ENCODE measurements at regions not wholly inside any gene's neighbourhood (a gene's known extent, or its start where the extent isn't known, plus 50 kb on each side); places are given as distances from the start of the nearest gene placed in this dataset.

DNA sequence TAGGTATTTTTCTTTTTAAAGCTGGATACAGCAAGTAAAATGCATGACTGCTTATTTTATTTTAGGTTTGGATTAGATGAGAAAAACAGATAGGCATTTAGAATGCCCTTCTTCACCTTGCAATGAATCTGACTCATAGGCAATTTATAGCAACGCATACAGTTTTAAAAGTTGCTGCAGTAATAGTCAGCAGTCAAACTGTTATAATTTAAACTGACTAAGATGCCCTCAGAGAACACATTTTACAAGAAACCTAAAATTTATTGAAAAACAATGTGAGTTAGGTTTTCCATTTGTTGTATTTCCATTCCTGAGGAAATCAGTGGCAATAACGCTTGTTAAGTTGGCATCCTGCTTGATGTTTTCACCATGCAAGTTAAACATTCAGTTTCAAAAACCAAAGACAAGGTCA is 1128.2 kb upstream of the PCDH9 start:
- no peaks in the 10 kb centered on the region for H3K36me3 ChIP-seq (ENCODE audit: control insufficient read depth, insufficient read depth, low read length)
- no peak overlapping the region for H3K27ac Mint-ChIP-seq

DNA sequence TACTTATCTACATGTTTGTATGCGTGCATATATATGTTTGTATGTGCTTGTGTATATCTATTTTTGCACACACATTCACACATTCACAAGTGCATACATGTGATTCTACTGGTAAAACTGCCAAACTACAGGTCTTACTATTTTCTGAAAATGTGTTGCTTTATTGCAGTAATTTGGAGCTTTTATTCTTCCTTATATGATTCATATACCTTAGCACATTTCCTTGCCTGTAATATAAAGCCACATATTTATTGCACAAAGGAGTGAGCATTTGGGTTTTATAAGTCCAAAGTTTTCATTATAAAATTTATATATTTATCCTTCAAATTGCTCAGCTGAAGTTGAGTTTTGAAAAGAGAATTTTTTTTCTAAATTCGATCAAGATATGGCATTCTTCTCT is 1120.4 kb upstream of the PCDH9 start:
- no peak for ATAC-seq
- intact Hi-C loops (cut with micrococcal nuclease), result no loop called here
- Histone ChIP-seq H3K4me1 (ENCODE audit: control insufficient read depth, insufficient read depth, low read length) (no peaks in the 10 kb centered on the region), H3K27ac (ENCODE audit: low read length) (no peak overlapping the region), H3K36me3 (ENCODE audit: control insufficient read depth, insufficient read depth, low read length) (no peaks in the 10 kb centered on the region), H3K9me3 (ENCODE audit: control insufficient read depth, insufficient read depth, low read length) (no peaks in the 10 kb centered on the region), H3K27me3 (ENCODE audit: control insufficient read depth, insufficient read depth, low read length) (no peaks in the 10 kb centered on the region), H3K4me3 (ENCODE audit: low read length) (no peak overlapping the region)
- DNase-seq, result no peak
- H3K36me3 Mint-ChIP-seq, result peaks cover 7% of the 10 kb centered on the region
- peaks cover 12 to 19% of the 10 kb centered on the region in 2 donors for H3K9me3 Mint-ChIP-seq
- no peak overlapping the region for H3K4me3 Mint-ChIP-seq
- H3K4me1 Mint-ChIP-seq, result no peaks in the 10 kb centered on the region
- no CpG with 5 or more reads among the region's 2 CpGs for WGBS (ENCODE audit: insufficient coverage)
- no peaks in the 10 kb centered on the region for H3K27me3 Mint-ChIP-seq (ENCODE audit: low read depth in 2 of 2)
- TF ChIP-seq, protein P1, sequence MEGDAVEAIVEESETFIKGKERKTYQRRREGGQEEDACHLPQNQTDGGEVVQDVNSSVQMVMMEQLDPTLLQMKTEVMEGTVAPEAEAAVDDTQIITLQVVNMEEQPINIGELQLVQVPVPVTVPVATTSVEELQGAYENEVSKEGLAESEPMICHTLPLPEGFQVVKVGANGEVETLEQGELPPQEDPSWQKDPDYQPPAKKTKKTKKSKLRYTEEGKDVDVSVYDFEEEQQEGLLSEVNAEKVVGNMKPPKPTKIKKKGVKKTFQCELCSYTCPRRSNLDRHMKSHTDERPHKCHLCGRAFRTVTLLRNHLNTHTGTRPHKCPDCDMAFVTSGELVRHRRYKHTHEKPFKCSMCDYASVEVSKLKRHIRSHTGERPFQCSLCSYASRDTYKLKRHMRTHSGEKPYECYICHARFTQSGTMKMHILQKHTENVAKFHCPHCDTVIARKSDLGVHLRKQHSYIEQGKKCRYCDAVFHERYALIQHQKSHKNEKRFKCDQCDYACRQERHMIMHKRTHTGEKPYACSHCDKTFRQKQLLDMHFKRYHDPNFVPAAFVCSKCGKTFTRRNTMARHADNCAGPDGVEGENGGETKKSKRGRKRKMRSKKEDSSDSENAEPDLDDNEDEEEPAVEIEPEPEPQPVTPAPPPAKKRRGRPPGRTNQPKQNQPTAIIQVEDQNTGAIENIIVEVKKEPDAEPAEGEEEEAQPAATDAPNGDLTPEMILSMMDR (IDR thresholded peaks at IDR 0.05), result no peak
- no peak overlapping the region for H3K27ac Mint-ChIP-seq

More for the DNA sequence above, 1128.2 kb upstream of the PCDH9 start:
- H3K9me3 Mint-ChIP-seq, result peaks cover 12 to 15% of the 10 kb centered on the region in 2 donors
- Histone ChIP-seq H3K27ac (ENCODE audit: low read length) (no peak overlapping the region), H3K9me3 (ENCODE audit: control insufficient read depth, insufficient read depth, low read length) (no peaks in the 10 kb centered on the region), H3K4me3 (ENCODE audit: low read length) (no peak overlapping the region), H3K4me1 (ENCODE audit: control insufficient read depth, insufficient read depth, low read length) (no peaks in the 10 kb centered on the region), H3K27me3 (ENCODE audit: control insufficient read depth, insufficient read depth, low read length) (no peaks in the 10 kb centered on the region)
- intact Hi-C loops (cut with micrococcal nuclease), result no loop called here
- no peaks in the 10 kb centered on the region for H3K4me1 Mint-ChIP-seq
- peaks cover 3% of the 10 kb centered on the region for H3K36me3 Mint-ChIP-seq
- TF ChIP-seq, protein P1 (IDR thresholded peaks at IDR 0.05), result no peak
- DNase-seq, result no peak
- WGBS (ENCODE audit: insufficient coverage), result 92% methylated on average over 2 of the region's 2 CpGs
- H3K27me3 Mint-ChIP-seq (ENCODE audit: low read depth in 2 of 2), result no peaks in the 10 kb centered on the region
- no peak overlapping the region for H3K4me3 Mint-ChIP-seq
- no peak for ATAC-seq

DNA sequence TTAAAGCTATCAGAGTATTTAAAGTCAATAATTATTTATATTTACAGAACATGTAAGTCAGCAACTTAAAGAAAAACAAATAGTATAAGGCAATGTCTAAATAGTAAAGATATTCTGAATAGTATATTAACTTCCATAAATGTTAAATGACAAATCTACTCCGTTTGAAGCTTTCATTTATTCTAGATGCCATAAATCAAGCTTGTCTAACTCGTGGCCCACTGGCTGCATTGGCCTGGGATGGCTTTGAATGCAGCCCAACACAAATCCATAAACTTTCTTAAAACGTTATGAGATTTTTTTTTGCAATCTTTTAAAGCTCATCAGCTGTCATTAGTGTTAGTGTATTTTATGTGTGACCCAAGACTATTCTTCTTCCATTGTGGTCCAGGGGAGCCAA is 1117.1 kb upstream of the PCDH9 start:
- TF ChIP-seq, protein P1 (IDR thresholded peaks at IDR 0.05), result no peak
- Mint-ChIP-seq H3K27me3 (ENCODE audit: low read depth in 2 of 2) (no peaks in the 10 kb centered on the region), H3K36me3 (no peaks in the 10 kb centered on the region), H3K4me1 (no peaks in the 10 kb centered on the region), H3K27ac (no peak overlapping the region), H3K9me3 (peaks cover 8 to 16% of the 10 kb centered on the region in 2 donors), H3K4me3 (no peak overlapping the region)
- H3K27ac ChIP-seq (ENCODE audit: low read length), result no peak overlapping the region
- no peaks in the 10 kb centered on the region for H3K27me3 ChIP-seq (ENCODE audit: control insufficient read depth, insufficient read depth, low read length)
- no peak for ATAC-seq
- peaks cover 1% of the 10 kb centered on the region for H3K9me3 ChIP-seq (ENCODE audit: control insufficient read depth, insufficient read depth, low read length)
- whole genome bisulfite sequencing (ENCODE audit: insufficient coverage), result 77% methylated on average over 2 of the region's 3 CpGs
- no peaks in the 10 kb centered on the region for H3K36me3 ChIP-seq (ENCODE audit: control insufficient read depth, insufficient read depth, low read length)
- intact Hi-C loops (cut with micrococcal nuclease), result no loop called here
- no peak overlapping the region for H3K4me3 ChIP-seq (ENCODE audit: low read length)
- H3K4me1 ChIP-seq (ENCODE audit: control insufficient read depth, insufficient read depth, low read length), result no peaks in the 10 kb centered on the region
- DNase-seq, result no peak

DNA sequence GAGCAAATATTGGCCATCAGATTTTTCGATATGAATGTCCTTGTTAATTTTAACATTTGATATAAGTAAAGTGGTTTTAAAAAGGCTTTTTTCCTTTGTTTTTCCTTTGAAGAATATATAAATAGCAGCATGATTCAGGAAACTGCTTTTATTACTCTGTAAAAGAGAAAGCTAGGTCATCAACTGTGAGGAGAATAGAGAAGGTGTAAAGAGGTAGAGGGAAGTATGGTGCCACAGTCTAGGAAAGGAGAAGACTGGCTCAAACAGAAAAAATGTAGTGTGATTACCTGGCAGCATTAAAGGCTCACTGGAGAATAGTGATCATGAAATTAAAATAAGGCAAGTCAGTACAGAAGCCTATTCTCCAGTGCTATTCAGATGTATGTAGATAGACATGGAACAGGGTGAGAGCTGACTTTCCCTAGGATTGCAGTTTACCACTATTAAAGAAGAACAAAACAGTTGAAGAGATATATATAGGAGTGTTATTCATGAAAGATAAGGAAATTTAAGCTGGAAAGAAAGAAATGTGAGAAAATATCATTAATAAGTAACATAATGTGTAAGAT is 1115.9 kb upstream of the PCDH9 start:
- 100% methylated on average over 1 of the region's 1 CpG for WGBS (ENCODE audit: insufficient coverage)

More for the DNA sequence above, 1115.9 kb upstream of the PCDH9 start:
- Histone ChIP-seq H3K9me3 (ENCODE audit: control insufficient read depth, insufficient read depth, low read length) (peaks cover 6% of the 10 kb centered on the region), H3K4me1 (ENCODE audit: control insufficient read depth, insufficient read depth, low read length) (no peaks in the 10 kb centered on the region), H3K4me3 (ENCODE audit: low read length) (no peak overlapping the region), H3K27ac (ENCODE audit: low read length) (no peak overlapping the region), H3K36me3 (ENCODE audit: control insufficient read depth, insufficient read depth, low read length) (no peaks in the 10 kb centered on the region), H3K27me3 (ENCODE audit: control insufficient read depth, insufficient read depth, low read length) (no peaks in the 10 kb centered on the region)
- intact Hi-C loops (cut with micrococcal nuclease), result no loop called here
- no peak for DNase-seq
- no peak for ATAC-seq
- TF ChIP-seq, protein P1 (IDR thresholded peaks at IDR 0.05), result no peak
- no peaks in the 10 kb centered on the region for H3K27me3 Mint-ChIP-seq (ENCODE audit: low read depth in 2 of 2)
- no peaks in the 10 kb centered on the region for H3K36me3 Mint-ChIP-seq
- no peak overlapping the region for H3K27ac Mint-ChIP-seq
- H3K9me3 Mint-ChIP-seq, result peaks cover 14 to 19% of the 10 kb centered on the region in 2 donors
- no peak overlapping the region for H3K4me3 Mint-ChIP-seq
- no peaks in the 10 kb centered on the region for H3K4me1 Mint-ChIP-seq

Measured in natural killer cell (primary cell).